ENCODE measurements at regions not wholly inside any gene's neighbourhood (a gene's known extent, or its start where the extent isn't known, plus 50 kb on each side); places are given as distances from the start of the nearest gene placed in this dataset.
"Not testable (repeated sequence)": the region's sequence is repeated elsewhere in the genome, so short reads cannot be mapped to it uniquely, and the experiment has no call there.

DNA sequence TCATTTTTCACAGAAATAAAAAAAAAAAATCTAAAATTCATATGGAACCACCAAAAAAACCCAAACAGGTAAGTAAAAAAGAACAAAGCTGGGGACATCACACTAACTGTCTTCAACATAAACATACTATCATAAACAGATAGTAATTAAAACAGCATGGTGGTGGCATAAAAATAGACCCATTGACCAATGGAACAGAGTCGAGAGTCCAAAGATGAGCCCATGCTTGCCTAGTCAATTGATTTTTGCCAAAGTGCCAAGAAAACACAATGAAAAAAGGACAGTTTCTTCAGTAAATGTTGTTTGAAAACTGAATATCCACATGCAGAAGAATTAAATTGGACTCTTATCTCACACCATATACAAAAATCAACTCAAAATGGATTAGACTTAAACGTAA lies 513.2 kb upstream of the PHF14 start:
- Histone ChIP-seq H2AFZ (no peak overlapping the region), H3K27me3 (no peaks in the 10 kb centered on the region), H3K27ac (no peak overlapping the region), H4K20me1 (ENCODE audit: insufficient read depth, poor library complexity, severe bottlenecking) (no peaks in the 10 kb centered on the region), H3K36me3 (replicated peaks; ENCODE audit: insufficient read depth, low read depth) (no peaks in the 10 kb centered on the region), H3K9me2 (replicated peaks; ENCODE audit: insufficient read depth) (no peaks in the 10 kb centered on the region), H3K4me3 (no peak overlapping the region), H3K4me2 (no peak overlapping the region), H3K79me2 (no peaks in the 10 kb centered on the region), H3K9me3 (ENCODE audit: low read depth) (peaks cover 7% of the 10 kb centered on the region), H3K4me1 (ENCODE audit: insufficient read depth) (no peaks in the 10 kb centered on the region)
- no peak for TF ChIP-seq EZH2 (IDR thresholded peaks at IDR 0.05; ENCODE audit: borderline replicate concordance)
- TF ChIP-seq EZH2phosphoT487 (IDR thresholded peaks at IDR 0.05; ENCODE audit: low read depth, severe bottlenecking, unreplicated experiment) = no peak
- TF ChIP-seq, protein P1, sequence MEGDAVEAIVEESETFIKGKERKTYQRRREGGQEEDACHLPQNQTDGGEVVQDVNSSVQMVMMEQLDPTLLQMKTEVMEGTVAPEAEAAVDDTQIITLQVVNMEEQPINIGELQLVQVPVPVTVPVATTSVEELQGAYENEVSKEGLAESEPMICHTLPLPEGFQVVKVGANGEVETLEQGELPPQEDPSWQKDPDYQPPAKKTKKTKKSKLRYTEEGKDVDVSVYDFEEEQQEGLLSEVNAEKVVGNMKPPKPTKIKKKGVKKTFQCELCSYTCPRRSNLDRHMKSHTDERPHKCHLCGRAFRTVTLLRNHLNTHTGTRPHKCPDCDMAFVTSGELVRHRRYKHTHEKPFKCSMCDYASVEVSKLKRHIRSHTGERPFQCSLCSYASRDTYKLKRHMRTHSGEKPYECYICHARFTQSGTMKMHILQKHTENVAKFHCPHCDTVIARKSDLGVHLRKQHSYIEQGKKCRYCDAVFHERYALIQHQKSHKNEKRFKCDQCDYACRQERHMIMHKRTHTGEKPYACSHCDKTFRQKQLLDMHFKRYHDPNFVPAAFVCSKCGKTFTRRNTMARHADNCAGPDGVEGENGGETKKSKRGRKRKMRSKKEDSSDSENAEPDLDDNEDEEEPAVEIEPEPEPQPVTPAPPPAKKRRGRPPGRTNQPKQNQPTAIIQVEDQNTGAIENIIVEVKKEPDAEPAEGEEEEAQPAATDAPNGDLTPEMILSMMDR (IDR thresholded peaks at IDR 0.05; ENCODE audit: poor library complexity) = no peak
- no peak for DNase-seq (ENCODE audit: low spot score)
- 95% methylated on average over 2 of the region's 2 CpGs for WGBS (ENCODE audit: low lambda C conversion rate, missing lambda C conversion rate)

DNA sequence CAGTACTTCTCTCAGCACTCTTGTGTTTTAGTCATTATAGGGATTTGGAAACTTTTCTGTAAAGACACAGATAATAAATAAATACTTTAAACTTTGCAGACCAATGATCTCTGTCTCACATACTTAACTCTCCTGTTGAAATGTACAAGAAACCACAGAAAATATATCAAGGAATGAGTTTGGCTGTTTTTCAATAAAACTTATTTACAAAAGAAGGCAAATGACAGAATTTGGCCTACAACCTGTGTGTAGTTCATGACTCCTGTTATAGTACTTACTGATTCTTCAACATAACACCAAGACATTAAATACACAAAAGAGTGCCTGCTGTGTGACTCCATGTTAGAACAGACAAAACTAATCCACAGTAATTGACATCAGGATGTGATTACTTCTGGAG lies 510.0 kb upstream of the PHF14 start:
- Histone ChIP-seq H3K79me2 (no peaks in the 10 kb centered on the region), H2AFZ (no peak overlapping the region), H3K4me3 (no peak overlapping the region), H3K4me1 (ENCODE audit: insufficient read depth) (no peaks in the 10 kb centered on the region), H3K27ac (no peak overlapping the region), H3K9me3 (ENCODE audit: low read depth) (no peaks in the 10 kb centered on the region), H4K20me1 (ENCODE audit: insufficient read depth, poor library complexity, severe bottlenecking) (no peaks in the 10 kb centered on the region), H3K9me2 (replicated peaks; ENCODE audit: insufficient read depth) (no peaks in the 10 kb centered on the region), H3K4me2 (no peak overlapping the region), H3K27me3 (no peaks in the 10 kb centered on the region), H3K36me3 (replicated peaks; ENCODE audit: insufficient read depth, low read depth) (no peaks in the 10 kb centered on the region)
- DNase-seq (ENCODE audit: low spot score) = no peak
- TF ChIP-seq, protein P1 (IDR thresholded peaks at IDR 0.05; ENCODE audit: poor library complexity) = no peak
- TF ChIP-seq EZH2 (IDR thresholded peaks at IDR 0.05; ENCODE audit: borderline replicate concordance) (no peak), EZH2phosphoT487 (IDR thresholded peaks at IDR 0.05; ENCODE audit: low read depth, severe bottlenecking, unreplicated experiment) (no peak)

DNA sequence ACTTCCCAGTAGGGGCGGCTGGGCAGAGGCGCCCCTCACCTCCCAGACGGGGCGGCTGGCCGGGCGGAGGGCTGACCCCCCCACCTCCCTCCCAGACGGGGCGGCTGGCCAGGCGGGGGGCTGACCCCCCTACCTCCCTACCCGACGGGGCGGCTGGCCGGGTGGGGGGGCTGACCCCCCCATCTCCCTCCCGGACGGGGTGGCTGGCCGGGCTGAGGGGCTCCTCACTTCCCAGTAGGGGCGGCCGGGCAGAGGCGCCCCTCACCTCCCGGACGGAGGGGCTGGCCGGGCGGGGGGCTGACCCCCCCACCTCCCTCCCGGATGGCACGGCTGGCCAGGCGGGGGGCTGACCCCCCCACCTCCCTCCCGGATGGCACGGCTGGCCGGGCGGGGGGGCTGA lies 508.1 kb upstream of the PHF14 start:
- H3K27ac ChIP-seq; H4K20me1 ChIP-seq (ENCODE audit: insufficient read depth, poor library complexity, severe bottlenecking); H3K9me2 ChIP-seq (replicated peaks; ENCODE audit: insufficient read depth); H3K4me2 ChIP-seq; DNase-seq (ENCODE audit: low spot score); H2AFZ ChIP-seq; H3K9me3 ChIP-seq (ENCODE audit: low read depth); H3K4me3 ChIP-seq; H3K79me2 ChIP-seq; H3K4me1 ChIP-seq (ENCODE audit: insufficient read depth); H3K27me3 ChIP-seq; H3K36me3 ChIP-seq (replicated peaks; ENCODE audit: insufficient read depth, low read depth): not testable (repeated sequence)
- WGBS (ENCODE audit: low lambda C conversion rate, missing lambda C conversion rate) = no CpG with 5 or more reads among the region's 30 CpGs

GRCh38 chr7:10468908-10469307 lies 504.8 kb upstream of the PHF14 start:
- no peak for TF ChIP-seq EZH2phosphoT487 (IDR thresholded peaks at IDR 0.05; ENCODE audit: low read depth, severe bottlenecking, unreplicated experiment)
- TF ChIP-seq EZH2 (IDR thresholded peaks at IDR 0.05; ENCODE audit: borderline replicate concordance) = no peak
- TF ChIP-seq, protein P1 (IDR thresholded peaks at IDR 0.05; ENCODE audit: poor library complexity) = no peak

More at GRCh38 chr7:10468908-10469307, 504.8 kb upstream of the PHF14 start:
- Histone ChIP-seq H3K4me1 (ENCODE audit: insufficient read depth) (no peaks in the 10 kb centered on the region), H3K79me2 (no peaks in the 10 kb centered on the region), H3K4me3 (no peak overlapping the region), H3K27me3 (no peaks in the 10 kb centered on the region), H4K20me1 (ENCODE audit: insufficient read depth, poor library complexity, severe bottlenecking) (no peaks in the 10 kb centered on the region), H3K9me3 (ENCODE audit: low read depth) (no peaks in the 10 kb centered on the region), H3K9me2 (replicated peaks; ENCODE audit: insufficient read depth) (no peaks in the 10 kb centered on the region), H3K27ac (no peak overlapping the region), H2AFZ (no peak overlapping the region), H3K4me2 (no peak overlapping the region), H3K36me3 (replicated peaks; ENCODE audit: insufficient read depth, low read depth) (no peaks in the 10 kb centered on the region)
- DNase-seq (ENCODE audit: low spot score) = no peak
- 80% methylated on average over 6 of the region's 6 CpGs for WGBS (ENCODE audit: low lambda C conversion rate, missing lambda C conversion rate)

Data from hepatocyte (in vitro differentiated cells).